ENCODE measurements at regions not wholly inside any gene's neighbourhood (a gene's known extent, or its start where the extent isn't known, plus 50 kb on each side); places are given as distances from the start of the nearest gene placed in this dataset.

- Mint-ChIP-seq H3K4me1 (ENCODE audit: low read depth, unreplicated experiment) (peaks cover 10% of the 10 kb centered on the region), H3K27ac (ENCODE audit: unreplicated experiment) (no peak overlapping the region), H3K36me3 (ENCODE audit: unreplicated experiment) (peaks cover 4% of the 10 kb centered on the region), H3K4me3 (ENCODE audit: unreplicated experiment) (no peak overlapping the region), H3K27me3 (ENCODE audit: unreplicated experiment) (peaks cover 6% of the 10 kb centered on the region), H3K9me3 (ENCODE audit: unreplicated experiment) (peaks cover 16% of the 10 kb centered on the region)
- no peak for TF ChIP-seq CTCF (IDR thresholded peaks at IDR 0.05; ENCODE audit: partially characterized antibody, unreplicated experiment)
- DNase-seq, result no peak
Measured at GRCh38 chr5:2129568-2130272, 247.0 kb upstream of the IRX4 start.

- no peak overlapping the region for H3K4me3 Mint-ChIP-seq (ENCODE audit: unreplicated experiment)
- H3K36me3 Mint-ChIP-seq (ENCODE audit: unreplicated experiment), result peaks cover 4% of the 10 kb centered on the region
- H3K27ac Mint-ChIP-seq (ENCODE audit: unreplicated experiment), result no peak overlapping the region
- peaks cover 6% of the 10 kb centered on the region for H3K27me3 Mint-ChIP-seq (ENCODE audit: unreplicated experiment)
- DNase-seq, result no peak
- no peak for TF ChIP-seq CTCF (IDR thresholded peaks at IDR 0.05; ENCODE audit: partially characterized antibody, unreplicated experiment)
- H3K4me1 Mint-ChIP-seq (ENCODE audit: low read depth, unreplicated experiment), result peaks cover 10% of the 10 kb centered on the region
- H3K9me3 Mint-ChIP-seq (ENCODE audit: unreplicated experiment), result peaks cover 16% of the 10 kb centered on the region
Measured at GRCh38 chr5:2128686-2129355, 246.1 kb upstream of the IRX4 start.

GRCh38 chr5:2126512-2126911, 243.8 kb upstream of the IRX4 start:
- Mint-ChIP-seq H3K4me3 (ENCODE audit: unreplicated experiment) (no peak overlapping the region), H3K27me3 (ENCODE audit: unreplicated experiment) (peaks cover 5% of the 10 kb centered on the region)

GRCh38 chr5:2125901-2126265, 243.2 kb upstream of the IRX4 start:
- H3K27ac Mint-ChIP-seq (ENCODE audit: unreplicated experiment), result no peak overlapping the region
- H3K4me3 Mint-ChIP-seq (ENCODE audit: unreplicated experiment), result no peak overlapping the region
- peaks cover 7% of the 10 kb centered on the region for H3K4me1 Mint-ChIP-seq (ENCODE audit: low read depth, unreplicated experiment)
- peaks cover 4% of the 10 kb centered on the region for H3K36me3 Mint-ChIP-seq (ENCODE audit: unreplicated experiment)
- H3K9me3 Mint-ChIP-seq (ENCODE audit: unreplicated experiment), result peaks cover 7% of the 10 kb centered on the region
- DNase-seq, result no peak
- no peak for TF ChIP-seq CTCF (IDR thresholded peaks at IDR 0.05; ENCODE audit: partially characterized antibody, unreplicated experiment)
- H3K27me3 Mint-ChIP-seq (ENCODE audit: unreplicated experiment), result peaks cover 5% of the 10 kb centered on the region

More at GRCh38 chr5:2126512-2126911, 243.8 kb upstream of the IRX4 start:
- TF ChIP-seq CTCF (IDR thresholded peaks at IDR 0.05; ENCODE audit: partially characterized antibody, unreplicated experiment), result no peak
- peaks cover 7% of the 10 kb centered on the region for H3K4me1 Mint-ChIP-seq (ENCODE audit: low read depth, unreplicated experiment)
- no peak overlapping the region for H3K27ac Mint-ChIP-seq (ENCODE audit: unreplicated experiment)
- no peak for DNase-seq
- peaks cover 4% of the 10 kb centered on the region for H3K36me3 Mint-ChIP-seq (ENCODE audit: unreplicated experiment)
- peaks cover 11% of the 10 kb centered on the region for H3K9me3 Mint-ChIP-seq (ENCODE audit: unreplicated experiment)

All from glutamatergic neuron (in vitro differentiated cells).